Stimulated activated CD4-positive, alpha-beta T cell treated with anti-CD3 and anti-CD28 coated beads, Interleukin-1b, Interleukin-23, amount 100 ng/mL, for 1 hour (primary cell): ENCODE measurements at regions not wholly inside any gene's neighbourhood (a gene's known extent, or its start where the extent isn't known, plus 50 kb on each side); places are given as distances from the start of the nearest gene placed in this dataset.

Experiments
- DNase-seq, 2 donors: peaks; one replicate each; pipeline ENCODE4 v3.0.0-alpha.2; 2020; ENCODE audit warnings: low read depth in 2 of 2

DNA sequence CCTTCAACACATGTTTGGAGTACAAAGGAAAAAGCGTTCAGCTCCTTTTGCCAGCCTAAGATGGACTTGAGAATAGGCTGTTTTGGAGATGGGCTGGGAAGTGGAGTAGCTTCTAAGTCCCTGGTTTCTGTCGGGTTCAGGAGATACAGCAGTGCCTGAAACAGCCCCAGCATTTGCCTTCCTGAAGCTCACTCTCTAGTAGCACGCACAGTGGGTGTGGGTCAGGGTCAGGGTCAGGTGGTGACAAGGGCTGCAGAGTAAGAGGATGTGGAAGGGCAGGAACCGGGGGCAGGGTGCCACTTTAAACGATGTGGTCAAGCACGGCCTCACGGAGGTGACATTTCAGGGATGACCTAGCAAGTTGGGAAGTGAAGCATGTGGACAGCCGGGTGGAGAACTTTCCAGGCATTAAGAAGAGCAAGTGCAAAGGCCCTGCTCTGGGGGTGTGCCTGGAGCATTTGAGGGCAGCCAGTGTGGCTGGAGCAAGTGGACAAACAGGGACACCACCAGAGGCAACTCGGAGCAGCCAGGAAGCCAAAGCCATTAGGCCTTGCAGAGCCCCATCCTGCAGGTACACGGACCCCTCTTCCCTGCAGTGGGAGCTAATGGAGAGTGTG lies 382.2 kb upstream of the ZMIZ1 start:
- no peak for DNase-seq

- DNase-seq = no peak
Measured at GRCh38 chr10:78687626-78688025, 381.1 kb upstream of the ZMIZ1 start.

- DNase-seq = no peak
Measured at GRCh38 chr10:78688230-78688900, 380.4 kb upstream of the ZMIZ1 start.

DNA sequence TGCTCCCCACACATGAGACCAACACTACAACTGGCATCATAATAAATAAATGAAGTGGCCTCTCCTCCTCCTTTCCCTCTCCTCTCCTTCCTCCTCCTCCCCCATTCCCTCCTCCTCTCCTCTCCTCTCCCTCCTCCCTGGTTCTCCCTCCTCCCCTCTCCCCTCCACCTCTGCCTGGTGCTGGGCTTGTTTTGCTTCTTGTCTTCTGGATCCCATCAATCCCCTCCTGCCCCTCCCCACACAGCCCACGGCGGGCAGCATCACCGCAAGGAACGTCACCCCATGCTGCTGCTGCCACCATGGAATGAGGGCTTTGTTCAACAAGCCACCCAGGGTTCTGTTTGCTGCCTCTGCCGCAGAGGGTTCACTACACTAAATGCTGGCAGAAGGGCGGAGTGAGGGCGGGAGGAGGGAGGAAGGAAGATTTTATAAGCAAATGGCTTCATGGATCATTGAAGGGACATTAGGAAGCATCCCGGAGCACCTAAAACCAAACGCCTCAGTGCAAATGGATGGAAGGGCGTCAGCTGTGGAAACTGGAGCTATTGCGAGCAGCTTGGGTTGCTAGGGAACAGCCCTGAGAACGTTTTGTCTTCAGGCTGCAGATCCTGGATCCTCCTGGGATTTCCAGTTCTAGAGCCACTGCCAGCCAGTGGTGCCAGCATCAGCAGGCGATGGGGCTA lies 379.7 kb upstream of the ZMIZ1 start:
- DNase-seq = no peak

GRCh38 chr10:78689584-78689935 lies 379.2 kb upstream of the ZMIZ1 start:
- no peak for DNase-seq

- no peak for DNase-seq
Measured at GRCh38 chr10:78690354-78691111, 378.2 kb upstream of the ZMIZ1 start.

DNA sequence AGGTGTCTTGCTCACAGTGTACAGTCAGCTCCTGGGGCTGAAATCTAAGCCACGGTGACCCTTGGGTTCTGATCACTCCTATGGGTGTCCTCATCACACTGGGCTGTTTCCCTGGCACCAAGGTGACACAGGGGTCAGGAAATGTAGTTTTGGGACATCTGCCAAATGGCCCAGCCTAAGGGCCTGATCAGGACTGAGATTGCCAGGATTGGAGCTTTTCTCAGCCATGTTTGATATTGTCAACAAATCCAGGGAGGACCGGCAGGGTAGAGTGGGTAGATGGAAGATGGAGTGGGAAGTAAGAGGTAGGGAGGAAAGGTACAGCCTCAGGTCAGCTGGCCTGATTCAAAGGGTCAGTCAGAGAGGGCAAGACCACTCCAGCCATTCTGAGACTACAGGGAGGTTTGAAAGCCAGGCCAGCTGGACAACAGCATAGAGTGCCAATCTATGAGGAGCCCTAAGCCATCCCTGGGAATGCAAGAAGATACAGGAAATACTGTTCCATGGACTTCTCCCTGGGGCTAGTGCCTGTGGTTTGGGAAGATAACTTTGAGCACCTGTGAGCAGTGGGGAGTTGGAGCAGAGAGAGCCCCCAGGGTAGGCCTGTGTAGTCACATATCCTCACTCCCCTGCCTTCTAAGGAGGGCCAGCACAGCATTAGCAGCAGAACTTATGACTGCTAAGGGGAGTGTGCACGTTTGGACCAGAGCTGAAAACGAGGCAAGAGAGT lies 377.3 kb upstream of the ZMIZ1 start:
- no peak for DNase-seq

DNA sequence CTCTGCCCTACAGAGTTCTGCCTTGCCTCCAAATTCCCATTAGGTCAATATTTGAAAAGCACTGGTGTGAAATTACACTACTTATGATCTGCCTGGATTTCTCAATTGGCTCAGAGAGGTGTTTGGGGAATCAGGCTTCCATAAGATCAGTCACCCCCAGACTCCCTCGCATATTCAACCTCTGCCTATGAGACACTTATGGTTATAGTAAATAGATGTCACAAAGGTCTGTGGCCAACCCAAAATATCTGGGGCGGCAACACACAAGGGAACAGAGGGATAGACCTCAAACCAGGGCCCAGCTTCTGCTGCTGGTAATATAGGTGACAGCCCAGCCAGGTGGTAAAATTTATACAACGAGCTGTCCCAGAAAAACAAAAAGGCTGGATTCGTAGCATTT lies 376.7 kb upstream of the ZMIZ1 start:
- no peak for DNase-seq

DNA sequence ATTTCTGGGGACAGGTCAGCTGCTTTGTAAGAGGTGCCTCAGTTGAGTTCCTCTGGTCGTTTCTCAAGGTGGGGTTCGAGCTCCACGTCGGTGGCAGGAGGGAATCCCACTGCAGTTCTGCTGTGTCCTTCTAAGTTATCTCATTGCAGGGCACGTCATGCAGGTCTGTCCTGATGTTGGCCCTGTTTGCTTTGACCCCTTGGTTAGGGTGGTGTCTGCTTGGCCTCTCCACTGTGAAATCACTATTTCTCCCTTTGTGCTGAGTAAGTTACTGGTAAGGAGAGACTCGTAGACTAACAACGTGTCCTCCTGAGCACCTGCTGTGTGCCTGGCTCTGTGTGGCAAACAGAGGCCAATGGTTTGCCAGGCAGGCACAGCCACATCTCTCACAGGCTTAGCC lies 372.9 kb upstream of the ZMIZ1 start:
- DNase-seq = no peak

DNA sequence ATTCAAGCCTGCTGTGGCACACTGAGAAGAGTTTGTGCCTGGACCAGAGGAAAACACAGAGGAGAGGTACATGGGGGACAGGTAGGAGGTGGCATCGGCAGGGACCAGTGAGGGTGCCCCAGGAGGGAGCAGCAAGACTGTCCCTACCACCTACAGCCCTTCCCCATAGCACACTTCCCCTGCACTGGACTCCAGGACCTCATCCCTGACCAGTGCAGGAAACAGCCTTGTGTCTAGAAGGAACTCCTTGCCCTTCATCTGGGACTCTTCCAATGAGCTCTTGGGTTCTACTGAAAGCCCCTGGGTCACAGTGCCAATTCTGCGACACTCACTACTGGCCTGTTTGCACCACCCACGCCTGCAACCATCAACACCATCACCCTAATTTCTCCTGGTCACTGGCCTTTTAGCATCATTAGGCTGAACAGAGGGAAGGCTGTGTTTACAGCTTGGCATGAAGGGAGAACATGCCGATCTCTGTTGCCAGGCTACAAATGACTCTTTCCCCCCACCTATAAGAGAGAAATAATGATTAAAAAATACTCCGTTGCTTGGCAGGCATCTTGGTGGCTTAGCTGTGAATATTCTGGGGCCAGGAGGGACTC lies 371.9 kb upstream of the ZMIZ1 start:
- DNase-seq = no peak

GRCh38 chr10:78699971-78700370 lies 368.8 kb upstream of the ZMIZ1 start:
- no peak for DNase-seq

- DNase-seq = no peak
Measured at GRCh38 chr10:78700413-78700812, 368.4 kb upstream of the ZMIZ1 start.

DNA sequence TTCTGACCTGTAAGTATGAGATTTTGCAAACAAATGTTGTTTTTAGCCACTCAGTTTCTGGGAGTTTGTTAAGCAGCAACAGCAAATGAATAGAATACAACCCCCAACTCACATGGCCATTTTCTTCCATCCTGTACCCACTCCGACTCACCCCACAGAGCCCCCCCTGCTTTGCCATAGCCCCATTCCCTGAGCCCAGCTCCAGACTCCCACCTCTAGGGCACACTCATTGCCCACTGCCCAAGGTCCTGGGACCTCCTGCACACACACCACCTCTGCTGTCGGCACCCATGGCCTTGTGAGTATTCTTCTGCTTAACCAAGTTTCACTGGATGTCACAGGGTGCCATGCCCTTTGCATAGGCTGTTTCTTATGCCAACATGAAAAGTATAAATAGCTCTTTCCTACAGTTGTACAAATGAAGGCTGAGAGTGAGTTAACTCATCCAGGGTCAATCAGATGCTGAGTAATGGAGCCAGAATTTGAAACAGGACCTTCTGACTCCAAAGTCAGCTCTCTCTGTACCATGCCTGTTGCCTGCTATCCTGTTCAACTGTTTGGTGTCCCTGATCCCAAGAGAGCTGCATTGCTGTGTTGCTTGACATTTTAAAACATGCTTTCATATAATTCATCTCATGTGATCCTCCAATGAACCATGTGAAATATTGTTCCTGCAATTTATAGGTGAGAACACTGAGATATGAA lies 367.8 kb upstream of the ZMIZ1 start:
- no peak for DNase-seq

DNA sequence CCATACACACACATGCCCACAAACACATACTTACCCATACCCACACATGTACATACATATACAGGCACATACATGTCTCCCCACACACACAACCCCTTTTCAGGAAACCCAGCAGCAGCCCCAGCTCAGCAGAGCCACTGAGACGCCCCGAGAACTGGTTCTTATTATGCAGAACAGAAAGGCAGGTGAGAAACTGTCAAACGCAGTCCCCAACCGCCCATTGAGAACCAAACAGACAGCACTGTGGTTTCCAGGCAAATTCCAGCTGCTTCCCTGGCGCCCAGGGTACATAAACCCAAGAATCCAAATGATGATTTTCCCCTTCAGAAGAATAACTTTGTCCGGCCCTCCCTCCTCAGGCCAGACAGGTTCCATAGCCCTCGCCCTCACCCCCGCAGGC lies 366.6 kb upstream of the ZMIZ1 start:
- no peak for DNase-seq

- no peak for DNase-seq
Measured at GRCh38 chr10:78702876-78703275, 365.9 kb upstream of the ZMIZ1 start.

GRCh38 chr10:78703593-78703992 lies 365.2 kb upstream of the ZMIZ1 start:
- DNase-seq = no peak

GRCh38 chr10:78706256-78706655 lies 362.5 kb upstream of the ZMIZ1 start:
- no peak for DNase-seq

GRCh38 chr10:78706726-78707540 lies 361.8 kb upstream of the ZMIZ1 start:
- DNase-seq = no peak

GRCh38 chr10:78707745-78708144 lies 361.0 kb upstream of the ZMIZ1 start:
- no peak for DNase-seq

DNA sequence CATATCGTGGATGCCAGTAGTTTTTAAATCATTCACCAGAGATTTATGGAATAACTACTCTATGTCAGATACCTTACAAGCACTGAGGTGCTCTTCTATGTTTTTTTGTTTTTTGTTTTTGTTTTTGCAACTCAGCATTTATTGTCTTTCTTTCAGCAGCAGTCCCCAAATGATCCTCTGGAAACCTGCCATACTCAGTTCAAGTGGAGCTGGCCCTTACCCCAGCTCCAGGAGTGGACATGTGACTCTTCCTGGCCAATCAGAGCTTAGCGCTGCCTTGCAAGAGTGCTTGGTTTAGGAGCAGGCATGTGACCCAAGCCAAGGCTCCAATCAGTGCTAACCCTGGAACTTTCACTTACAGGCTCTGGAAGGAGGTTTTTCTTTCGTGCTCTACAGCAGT lies 356.6 kb upstream of the ZMIZ1 start:
- no peak for DNase-seq
